GM18517 (cell line): ENCODE measurements at regions not wholly inside any gene's neighbourhood (a gene's known extent, or its start where the extent isn't known, plus 50 kb on each side); places are given as distances from the start of the nearest gene placed in this dataset.
A peak's percentile ranks its signal among the peaks of the same experiment; 100 is the strongest.
"Not testable (repeated sequence)": the region's sequence is repeated elsewhere in the genome, so short reads cannot be mapped to it uniquely, and the experiment has no call there.

Experiments
- ATAC-seq: cut with Tn5 transposase; IDR thresholded peaks from one replicate; pipeline ENCODE4 v1.9.1; 2021; ENCODE audit warnings: mild to moderate bottlenecking, moderate library complexity; ENCODE audit not compliant: unreplicated experiment

GRCh38 chr9:90536094-90536493 lies 106.5 kb downstream of the DIRAS2 start:
- not testable (repeated sequence) for ATAC-seq

GRCh38 chr9:90538566-90538965 lies 104.1 kb downstream of the DIRAS2 start:
- ATAC-seq, result no peak

GRCh38 chr9:90539286-90539685 lies 103.3 kb downstream of the DIRAS2 start:
- ATAC-seq, result no peak

GRCh38 chr9:90540734-90541133 lies 101.9 kb downstream of the DIRAS2 start:
- no peak for ATAC-seq

GRCh38 chr9:90544488-90544887 lies 98.1 kb downstream of the DIRAS2 start:
- no peak for ATAC-seq

GRCh38 chr9:90546200-90546599 lies 96.4 kb downstream of the DIRAS2 start:
- no peak for ATAC-seq

- ATAC-seq, result no peak
Measured at GRCh38 chr9:90547896-90548295, 94.7 kb downstream of the DIRAS2 start.

- peak; percentile 78 for ATAC-seq
Measured at GRCh38 chr9:90552317-90552716, 90.3 kb downstream of the DIRAS2 start.

- ATAC-seq, result no peak
Measured at GRCh38 chr9:90555351-90556057, 87.1 kb downstream of the DIRAS2 start.

GRCh38 chr9:90556897-90557675 lies 85.5 kb downstream of the DIRAS2 start:
- ATAC-seq, result no peak

- no peak for ATAC-seq
Measured at GRCh38 chr9:90559075-90560073, 83.2 kb downstream of the DIRAS2 start.
